GM19455 (cell line): ENCODE measurements at regions not wholly inside any gene's neighbourhood (a gene's known extent, or its start where the extent isn't known, plus 50 kb on each side); places are given as distances from the start of the nearest gene placed in this dataset.

Experiments used
- ATAC-seq: cut with Tn5 transposase; IDR thresholded peaks from one replicate; pipeline ENCODE4 v1.9.1; 2021; ENCODE audit not compliant: unreplicated experiment

DNA sequence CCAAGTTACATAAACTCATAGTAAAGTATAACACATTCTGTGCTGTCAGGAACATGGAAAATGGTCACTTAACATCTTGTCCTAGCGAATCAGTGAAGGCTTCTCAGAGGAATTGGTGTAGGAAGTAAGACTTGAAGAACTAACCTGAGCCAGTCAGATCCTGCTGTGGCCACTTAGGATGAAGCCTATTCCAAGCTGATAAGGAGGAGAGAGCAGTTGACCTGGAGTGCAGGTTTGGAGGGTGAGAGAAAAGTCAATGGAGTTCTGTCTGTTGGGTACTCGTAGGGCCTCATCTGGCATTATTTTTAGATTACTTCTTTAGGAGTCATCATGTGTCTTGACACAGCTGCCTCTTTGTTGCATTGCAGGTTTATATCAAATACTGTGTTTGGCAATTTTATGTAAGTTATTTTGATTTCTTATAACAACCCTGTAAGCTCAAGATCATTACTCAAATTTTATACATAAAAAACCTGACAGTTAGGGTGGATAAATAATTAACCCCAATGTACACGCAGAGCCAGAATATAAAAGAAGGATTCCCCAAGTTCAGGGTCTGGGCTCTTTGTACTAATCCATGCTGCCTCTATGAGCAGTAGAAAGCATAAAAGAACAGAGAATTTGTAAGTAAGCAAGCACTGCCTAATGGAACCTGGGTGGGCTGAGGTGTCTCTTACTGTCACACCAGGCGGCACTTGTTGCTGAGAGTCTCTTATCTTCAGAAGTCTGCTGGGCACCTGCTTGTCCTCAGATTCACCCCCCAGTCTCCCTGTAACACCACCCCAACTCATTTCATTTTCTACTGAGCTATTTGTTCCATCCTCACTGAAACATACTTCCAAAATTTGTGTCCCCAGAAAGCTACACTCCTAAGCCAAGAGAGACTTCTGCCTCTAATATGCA, 252.1 kb upstream of the NT5C1B start:
- ATAC-seq = no peak

DNA sequence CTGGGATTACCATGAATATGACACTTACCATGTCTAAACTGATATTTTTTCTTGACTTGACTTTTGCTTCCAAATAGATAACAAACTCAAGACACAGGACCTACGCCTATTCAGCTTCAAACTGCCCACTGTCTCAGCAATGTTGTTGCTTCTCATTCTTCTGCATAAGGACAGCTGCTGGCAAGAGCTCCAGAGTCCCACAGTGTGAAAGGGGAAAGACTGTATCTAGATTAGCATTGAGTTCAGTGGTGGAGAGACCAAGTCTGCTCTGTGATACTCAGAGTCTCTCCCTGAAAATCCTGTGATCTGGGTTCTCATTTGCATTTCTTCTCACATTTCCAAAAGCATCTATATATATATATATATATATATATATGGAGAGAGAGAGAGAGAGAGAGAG, 247.9 kb upstream of the NT5C1B start:
- ATAC-seq = no peak

DNA sequence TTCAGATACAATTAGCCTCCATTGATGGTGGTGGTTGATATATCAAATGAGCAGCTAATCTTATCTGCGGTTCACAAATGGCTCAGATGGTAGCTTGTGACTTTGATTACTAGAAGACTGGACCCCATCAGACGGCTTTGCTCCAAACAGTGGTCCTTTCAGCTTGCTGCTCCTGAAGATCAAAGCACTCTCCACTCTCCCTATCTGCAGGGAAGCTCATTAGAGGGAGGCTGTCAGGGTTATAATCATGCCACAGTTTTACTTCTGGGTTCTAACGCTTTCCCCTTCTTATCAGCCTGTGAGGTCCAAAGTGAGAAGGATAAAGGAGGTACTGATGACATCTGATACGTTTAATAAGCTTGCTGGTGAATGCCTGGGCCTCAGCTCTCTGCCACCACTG, 247.1 kb upstream of the NT5C1B start:
- ATAC-seq = no peak

DNA sequence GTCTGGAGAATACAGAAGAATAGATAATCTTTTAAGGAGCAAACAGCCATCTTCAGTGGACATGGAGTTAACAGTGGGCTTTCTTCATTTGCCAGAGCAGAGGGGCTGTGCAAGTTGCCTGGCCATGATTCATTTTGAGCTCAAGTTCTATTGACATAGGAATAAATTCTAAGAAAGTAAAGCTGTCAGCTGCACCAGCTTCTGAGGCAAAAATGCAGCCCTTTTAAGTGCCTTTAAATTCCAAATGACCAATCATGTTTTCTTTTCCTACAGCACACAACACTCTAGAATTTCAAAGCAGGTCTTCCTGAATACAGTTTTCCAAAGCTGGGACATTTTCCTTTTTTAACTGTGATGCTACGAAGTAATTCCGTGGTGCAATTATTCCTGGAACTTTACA, 246.4 kb upstream of the NT5C1B start:
- no peak for ATAC-seq

DNA sequence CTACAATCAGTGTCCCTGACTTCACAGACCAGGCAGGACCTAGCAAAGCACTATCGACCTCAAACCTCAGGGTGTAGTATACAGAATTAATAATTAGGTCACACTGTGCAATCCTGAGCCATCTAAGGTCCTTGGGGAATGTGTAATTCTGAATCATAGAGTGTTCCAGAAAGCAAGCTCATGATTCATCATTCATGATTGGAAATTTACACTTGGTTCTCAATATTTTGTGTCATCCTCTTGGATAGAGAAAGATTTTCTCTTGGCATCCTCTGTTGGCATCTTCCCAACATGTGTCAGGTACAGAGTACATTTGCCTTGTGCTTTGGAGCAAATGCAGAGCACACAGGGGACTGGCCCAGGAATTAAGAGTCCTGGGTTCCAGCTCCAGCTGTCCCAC, 245.0 kb upstream of the NT5C1B start:
- no peak for ATAC-seq

DNA sequence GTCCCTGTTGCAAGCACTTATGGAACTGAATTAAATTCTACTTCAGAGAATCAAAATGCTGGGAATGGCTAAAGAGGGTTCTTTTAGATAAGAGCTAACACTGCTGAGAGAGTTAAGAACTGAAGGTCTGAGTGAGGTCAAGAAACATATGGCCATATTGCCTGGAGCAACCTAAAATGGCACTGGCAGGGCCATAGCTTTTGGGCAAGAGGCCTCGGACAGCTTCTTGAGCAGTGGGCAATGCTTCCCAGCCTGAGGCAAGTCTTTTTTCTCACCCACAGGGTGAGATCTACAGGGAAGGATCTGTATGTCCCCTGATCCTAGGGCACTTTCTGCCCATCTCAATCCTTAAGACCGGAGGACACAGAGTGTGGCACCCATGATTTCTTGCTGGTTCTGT, 244.6 kb upstream of the NT5C1B start:
- no peak for ATAC-seq

DNA sequence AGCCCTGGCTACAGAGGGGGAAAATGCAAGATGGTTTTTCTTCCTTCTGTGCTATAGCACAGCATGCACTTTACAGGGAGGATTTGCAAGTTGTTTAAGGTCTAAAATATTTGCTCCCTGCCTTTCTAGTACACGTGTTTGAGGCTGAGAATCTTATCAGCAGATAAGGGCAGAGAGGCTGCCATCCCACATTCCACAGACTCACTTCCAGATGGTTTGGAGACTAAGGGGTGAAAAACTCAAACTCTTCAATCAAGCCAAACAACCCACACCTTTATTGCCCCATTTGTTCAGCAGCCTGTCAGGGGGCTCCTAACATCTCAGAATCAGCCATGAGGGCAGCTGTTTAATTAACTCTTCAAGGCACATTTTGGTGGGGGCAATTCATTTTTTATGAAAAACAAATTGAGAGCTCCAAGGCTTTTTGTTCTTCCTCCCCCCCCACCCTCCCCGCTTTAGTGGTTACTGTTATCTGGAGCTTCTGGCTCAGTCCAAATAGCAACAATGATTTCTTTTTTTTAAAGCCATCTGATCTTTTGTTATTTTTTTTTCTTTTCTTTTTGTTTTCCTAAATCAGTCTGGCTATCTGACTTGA, 242.6 kb upstream of the NT5C1B start:
- ATAC-seq = no peak

DNA sequence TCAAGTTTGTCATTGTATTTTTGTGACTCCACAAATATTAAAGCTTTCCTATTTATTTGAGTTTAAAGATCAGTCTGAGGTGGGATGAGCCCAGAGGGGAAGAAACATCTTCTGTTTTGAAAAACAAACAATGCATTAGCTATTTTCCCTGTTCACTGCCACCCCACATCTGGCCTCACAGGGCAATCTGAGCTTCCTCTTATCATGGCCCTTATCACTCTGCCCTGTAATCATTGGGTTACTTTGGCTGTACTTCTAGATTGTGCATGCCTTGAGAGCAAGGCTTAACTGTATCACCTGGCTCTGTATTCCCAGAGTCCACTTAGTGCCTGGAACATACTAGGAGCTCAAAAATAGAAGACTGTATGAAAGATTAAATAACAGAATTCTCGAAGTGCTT, 241.6 kb upstream of the NT5C1B start:
- ATAC-seq = no peak

DNA sequence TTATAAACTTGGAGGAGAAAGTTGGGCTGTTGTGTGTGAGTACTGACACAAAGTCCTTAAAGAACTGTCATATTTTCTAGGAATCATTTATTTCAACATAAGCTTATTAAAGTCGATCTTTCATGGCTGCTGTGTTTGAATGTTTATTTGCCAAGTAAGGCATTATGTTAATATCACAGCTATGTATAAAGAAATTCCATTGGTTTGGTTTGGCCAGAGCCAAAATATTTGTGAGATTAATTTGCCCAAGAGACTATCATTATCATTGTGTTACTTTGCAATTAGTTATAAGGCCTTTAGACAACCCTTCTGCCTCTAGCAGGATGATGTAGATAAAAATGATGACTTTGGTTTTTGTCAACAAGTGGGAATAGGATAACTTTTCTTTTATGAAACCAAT, 240.6 kb upstream of the NT5C1B start:
- no peak for ATAC-seq

DNA sequence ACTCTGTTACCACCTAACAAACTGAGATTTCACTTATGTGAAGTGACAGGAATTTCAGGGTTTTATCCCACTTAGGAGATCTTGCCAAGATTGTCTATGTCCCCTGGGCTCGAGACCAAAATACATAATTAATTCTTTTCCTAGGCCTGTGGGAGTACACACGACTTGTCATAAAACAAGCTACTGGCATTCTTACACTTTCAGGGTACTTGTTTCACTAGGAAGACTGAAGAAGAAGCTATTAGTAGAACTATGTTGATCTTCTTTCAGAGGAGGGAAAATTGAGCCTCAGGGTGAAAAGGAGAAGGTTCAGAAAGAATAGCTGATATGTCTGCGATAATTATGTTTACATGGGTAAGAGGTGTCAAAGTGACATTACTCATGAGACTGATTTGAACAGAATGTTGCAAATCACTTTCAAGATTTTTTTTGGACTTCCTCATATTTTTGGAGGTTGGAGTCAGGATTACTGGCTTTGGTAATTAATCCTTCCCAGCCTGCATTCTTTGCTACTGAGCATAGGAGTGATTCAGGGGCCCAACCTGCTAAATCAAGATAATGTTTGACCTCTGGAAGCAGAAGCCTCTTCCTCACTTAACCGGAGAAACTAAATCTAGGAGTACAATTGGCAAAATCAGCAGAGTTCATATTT, 240.0 kb upstream of the NT5C1B start:
- ATAC-seq = no peak

DNA sequence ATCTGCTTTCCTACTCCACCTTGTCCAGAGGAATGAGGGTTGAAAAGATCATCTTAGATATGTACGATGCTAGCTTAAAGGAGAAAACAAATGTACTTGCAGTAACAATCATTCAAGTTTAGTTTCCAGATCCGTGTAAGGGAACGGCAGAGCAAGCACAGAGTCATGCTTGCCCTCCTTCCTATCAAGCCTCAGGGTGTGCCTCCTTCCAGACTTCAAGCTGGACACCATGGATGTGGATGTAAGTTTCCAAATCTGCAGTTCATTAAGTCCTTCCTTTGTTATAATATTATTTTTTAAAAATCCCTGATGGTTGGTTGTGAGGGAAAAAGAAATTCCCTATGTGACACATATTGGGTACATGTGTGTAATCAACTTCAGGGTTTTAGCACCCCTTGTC, 238.9 kb upstream of the NT5C1B start:
- ATAC-seq = no peak

DNA sequence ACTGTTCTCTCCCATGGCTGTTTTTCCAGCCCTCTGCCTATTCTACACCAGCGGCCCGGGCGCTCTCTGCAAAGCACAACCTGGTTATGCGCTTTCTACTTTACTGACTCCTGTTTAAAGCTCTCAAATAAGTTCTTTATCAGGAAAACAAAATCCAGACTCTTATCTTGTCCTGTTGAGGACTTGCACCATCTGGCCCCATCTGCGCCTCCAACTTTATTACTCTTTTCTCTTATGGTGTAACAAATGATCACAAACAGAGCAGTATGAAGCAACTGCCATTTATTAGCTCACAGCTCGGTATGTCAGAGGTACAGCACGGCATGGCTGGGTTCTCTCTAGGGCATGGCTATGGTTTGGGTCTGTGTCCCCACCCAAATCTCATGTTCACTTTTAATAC, 236.5 kb upstream of the NT5C1B start:
- ATAC-seq = no peak

DNA sequence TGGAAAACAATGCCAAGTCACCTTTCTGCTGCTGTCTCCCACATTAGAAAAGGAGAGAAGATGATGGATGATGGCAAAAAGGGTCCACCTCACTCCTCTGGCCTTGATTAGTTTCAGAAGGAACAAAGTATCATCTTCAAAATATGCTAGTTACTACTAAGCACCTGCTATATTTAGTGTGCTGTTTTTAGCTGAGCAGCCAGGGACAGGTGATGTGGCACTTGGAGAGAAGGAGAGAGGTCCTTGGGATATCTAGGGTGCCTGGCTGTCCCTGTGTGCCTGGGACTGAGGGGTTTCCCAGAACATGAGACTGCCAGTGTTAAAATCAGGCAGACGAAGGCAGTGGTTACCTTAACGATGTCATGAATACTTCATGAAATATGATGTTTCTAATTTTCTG, 235.5 kb upstream of the NT5C1B start:
- ATAC-seq = no peak

DNA sequence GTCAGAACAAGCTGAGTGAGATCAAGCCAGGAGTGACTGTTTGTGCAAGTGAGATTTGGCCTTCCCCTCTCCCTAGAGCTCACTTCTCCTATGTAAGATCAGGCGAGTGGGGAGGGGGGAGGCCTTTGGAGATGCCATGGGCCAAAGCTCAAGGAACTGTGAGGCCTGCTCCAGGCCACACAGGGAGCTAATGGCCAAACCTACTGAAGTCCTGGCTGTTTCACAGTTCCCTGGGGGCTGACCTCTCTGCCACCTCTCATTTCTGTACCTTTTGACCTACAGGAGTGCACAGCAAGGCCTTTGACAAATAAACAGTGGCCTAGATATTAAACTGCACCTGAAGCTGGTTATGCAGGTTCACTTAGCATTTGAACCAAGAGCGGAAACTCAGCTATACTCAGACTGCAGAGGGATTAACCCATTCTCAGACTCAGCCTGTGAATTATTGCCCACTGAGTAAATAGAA, 235.0 kb upstream of the NT5C1B start:
- no peak for ATAC-seq

DNA sequence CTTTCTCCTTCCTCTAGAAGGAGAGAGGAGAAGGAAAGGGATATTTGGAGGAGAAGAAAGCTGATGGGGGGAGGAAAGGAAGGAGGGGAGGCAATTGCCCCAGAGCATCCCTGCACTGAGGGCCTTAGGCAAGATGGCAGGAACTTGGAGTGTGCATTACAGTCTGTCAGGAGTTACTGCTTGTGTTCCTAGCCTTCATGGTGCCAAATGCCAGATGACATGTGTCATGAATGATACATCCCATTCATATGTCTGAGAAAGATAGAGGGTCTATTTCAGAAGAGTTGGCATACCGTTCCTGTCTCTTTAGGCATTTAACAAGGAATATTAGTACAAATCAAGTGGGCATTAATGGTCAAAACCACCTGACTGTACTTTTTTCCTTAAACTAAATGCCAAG, 232.1 kb upstream of the NT5C1B start:
- ATAC-seq = no peak

DNA sequence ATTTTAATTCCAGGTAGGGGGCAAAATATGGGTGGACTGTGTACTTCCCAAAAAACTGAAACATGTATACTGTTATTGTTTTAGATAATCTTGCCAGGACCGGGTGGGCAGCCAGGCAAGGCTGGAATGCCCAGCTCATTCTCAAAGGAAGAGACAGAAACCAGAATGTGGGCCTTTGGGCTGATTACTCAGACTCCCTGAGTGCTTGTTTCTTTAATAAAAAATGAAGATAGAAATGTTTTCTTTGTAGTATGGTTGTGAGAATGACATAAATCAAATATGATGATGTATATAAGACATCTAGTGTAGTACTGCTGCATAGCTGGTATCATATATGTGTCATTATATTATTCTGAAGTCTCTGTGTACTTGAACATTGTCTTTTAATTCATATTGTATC, 231.6 kb upstream of the NT5C1B start:
- ATAC-seq = no peak

DNA sequence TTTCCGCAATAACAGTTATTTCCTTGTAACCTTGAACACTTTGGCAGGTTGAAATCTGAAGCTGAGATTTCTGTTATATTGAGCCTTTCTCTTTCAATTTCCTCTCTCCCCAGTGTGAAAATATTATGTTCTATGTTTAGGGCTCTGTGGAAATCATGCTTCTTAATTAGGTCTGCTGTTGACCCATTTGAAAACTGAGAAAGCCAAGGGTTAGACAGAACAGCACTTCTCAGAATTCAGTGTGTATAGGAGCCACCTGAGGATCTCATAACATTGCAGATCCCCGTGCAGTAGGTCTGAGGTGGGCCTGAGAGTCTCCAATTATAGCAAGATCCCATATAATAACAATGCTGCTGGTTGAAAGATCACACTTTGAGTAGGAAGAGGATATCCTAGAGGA, 230.2 kb upstream of the NT5C1B start:
- ATAC-seq = no peak

DNA sequence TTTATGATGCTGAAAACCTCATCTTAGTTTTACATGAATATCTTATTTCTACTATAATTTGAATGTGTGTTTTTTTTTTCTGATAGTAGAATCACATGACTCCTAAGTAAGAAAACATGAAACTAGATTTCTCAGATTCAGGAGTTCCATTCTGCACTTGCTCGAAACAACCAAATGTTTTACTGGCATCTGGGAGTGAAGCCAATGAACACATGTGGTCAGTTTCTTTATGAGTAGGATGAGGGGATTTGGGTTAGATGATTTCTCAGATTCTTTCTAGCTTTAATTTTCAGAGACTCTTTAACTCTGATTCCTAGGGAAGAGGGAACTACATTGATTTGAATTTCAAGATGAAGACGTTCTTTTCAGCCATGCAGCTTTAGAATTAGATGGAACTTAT, 225.0 kb upstream of the NT5C1B start:
- no peak for ATAC-seq

DNA sequence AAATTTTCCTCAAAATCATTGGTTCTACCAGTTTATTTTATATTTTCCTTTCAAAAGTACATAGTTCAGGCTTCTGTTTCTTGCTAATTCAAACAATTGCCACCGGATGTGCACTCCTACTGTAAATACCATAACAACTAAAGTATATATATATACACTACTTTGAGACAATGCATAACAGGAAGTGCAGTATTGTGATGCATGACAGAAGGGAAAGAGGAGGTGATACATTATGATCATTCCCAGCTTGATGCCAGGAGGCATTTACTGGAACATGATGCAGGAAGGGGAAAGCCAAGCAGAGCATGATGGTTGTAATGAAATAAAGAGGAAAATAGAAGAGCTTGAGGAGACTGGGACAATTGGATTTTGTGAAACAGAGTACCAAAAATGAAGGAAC, 215.2 kb upstream of the NT5C1B start:
- no peak for ATAC-seq

DNA sequence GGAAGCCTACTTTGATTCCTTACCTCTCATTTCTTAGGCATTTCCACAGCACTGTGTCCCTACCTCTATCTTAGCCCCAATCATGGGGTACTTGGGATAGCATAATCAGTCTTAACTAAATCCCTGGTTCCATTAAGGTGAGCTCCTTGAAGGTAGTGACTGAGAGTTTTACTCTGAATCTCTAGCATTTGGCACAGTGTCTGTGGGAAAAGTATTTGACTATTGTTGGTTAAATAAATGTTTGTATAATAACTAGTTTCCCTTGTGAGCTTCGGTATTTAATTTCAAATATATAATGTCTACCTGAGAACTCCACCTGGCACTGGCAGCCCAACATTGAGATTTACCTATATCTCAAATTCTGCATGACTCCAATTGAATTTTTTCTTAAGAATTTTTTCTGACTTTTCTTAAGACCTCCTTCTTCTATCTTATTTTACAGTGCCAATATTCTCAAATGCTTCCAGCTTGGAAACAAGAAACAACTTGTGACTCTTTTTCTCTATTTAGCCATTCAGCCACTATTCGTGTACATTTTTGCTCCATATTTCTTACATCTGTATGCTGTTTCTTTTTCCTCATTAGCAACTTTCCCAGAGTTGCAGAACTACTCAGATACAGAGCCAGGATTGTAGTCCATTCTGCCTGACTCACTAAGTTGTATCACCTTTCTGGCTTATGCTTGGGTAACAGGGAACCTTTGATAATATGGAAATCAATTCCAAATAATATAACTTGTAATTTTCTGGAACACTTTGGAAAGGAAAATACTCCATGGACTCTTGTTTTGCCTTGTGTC, 214.0 kb upstream of the NT5C1B start:
- ATAC-seq = no peak

DNA sequence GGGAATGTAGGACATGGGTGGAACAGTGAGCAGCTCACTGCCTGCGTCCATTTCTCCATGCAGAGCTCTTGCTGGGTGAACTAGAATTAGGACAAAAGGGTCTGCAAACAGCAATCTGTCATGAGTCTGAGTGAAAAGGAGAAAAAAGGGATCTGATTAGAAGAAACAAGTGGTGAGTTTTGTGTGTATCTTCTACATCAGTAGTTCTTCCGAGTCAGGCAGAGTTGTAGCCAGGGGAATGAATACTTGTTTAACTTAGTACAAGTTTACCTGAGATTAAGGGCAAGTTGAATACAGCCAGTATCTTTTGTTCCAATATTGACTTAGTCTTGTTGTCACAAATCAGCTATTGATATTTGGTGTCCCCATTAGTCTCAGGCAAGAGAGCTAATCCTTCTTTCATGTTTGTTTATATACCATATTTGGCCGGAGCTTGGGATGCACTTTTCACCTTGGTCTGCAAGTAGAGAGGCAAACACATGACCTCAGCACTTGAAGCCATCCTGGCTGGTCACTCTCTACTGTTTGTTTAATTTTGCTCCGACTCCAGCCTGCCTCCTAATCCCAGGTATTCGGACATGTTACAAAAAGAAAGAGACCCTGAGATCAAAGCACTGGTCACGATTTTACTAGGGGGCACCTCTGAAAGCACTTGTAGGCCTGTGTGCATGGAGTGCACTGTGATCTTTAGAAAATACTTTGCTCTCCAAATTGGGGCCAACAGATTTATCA, 211.0 kb upstream of the NT5C1B start:
- no peak for ATAC-seq
